ENCODE measurements at regions not wholly inside any gene's neighbourhood (a gene's known extent, or its start where the extent isn't known, plus 50 kb on each side); places are given as distances from the start of the nearest gene placed in this dataset.

- no peak overlapping the region for H3K27ac ChIP-seq (replicated peaks)
- H3K4me3 ChIP-seq (replicated peaks; ENCODE audit: insufficient read depth, low read length), result no peak overlapping the region
- no peaks in the 10 kb centered on the region for H3K27me3 ChIP-seq (ENCODE audit: insufficient read depth, poor library complexity, severe bottlenecking)
- no peak for DNase-seq (ENCODE audit: low read depth in 1 of 2, low spot score in 1 of 2)
- no peak for TF ChIP-seq GABPA (IDR thresholded peaks at IDR 0.05; ENCODE audit: low read depth)
- TF ChIP-seq SPI1 (IDR thresholded peaks at IDR 0.05; ENCODE audit: borderline replicate concordance, low read depth), result no peak
- no peak for TF ChIP-seq REST (IDR thresholded peaks at IDR 0.05; ENCODE audit: insufficient replicate concordance, low read depth)
Measured at GRCh38 chr2:18903750-18904149, 314.4 kb upstream of the NT5C1B start.

- no peak overlapping the region for H3K27ac ChIP-seq (replicated peaks)
- no peak for DNase-seq (ENCODE audit: low read depth in 1 of 2, low spot score in 1 of 2)
- no peaks in the 10 kb centered on the region for H3K27me3 ChIP-seq (ENCODE audit: insufficient read depth, poor library complexity, severe bottlenecking)
- TF ChIP-seq SPI1 (IDR thresholded peaks at IDR 0.05; ENCODE audit: borderline replicate concordance, low read depth) (no peak), POLR2AphosphoS5 (IDR thresholded peaks at IDR 0.05; ENCODE audit: low read depth) (no peak), CTCF (IDR thresholded peaks at IDR 0.05; ENCODE audit: insufficient read depth, low read length) (no peak), REST (IDR thresholded peaks at IDR 0.05; ENCODE audit: insufficient replicate concordance, low read depth) (no peak), GABPA (IDR thresholded peaks at IDR 0.05; ENCODE audit: low read depth) (no peak)
- no peak overlapping the region for H3K4me3 ChIP-seq (replicated peaks; ENCODE audit: insufficient read depth, low read length)
Measured at GRCh38 chr2:18901242-18901641, 311.9 kb upstream of the NT5C1B start.

DNA sequence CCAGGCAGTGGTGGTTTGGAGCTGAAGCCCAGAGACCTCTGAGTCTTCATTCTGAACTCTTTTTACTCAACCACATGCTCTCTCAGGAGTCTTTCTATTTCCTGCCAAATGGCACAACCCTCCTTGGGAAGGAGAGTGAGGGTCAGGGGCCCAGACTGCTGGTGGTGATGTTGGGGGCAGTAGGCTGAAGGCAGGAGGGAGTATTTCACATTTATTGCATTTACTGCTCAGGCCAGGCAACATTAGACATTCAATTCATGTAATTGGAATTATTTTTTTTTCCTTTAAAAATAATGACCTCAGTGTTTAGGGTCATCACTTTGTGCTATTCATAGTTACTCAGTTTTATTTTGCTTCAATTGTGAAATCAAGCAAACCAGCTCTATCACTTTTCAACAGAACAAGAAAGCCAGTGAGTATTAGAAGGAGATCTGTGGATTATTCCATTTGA is 311.3 kb upstream of the NT5C1B start:
- H3K27me3 ChIP-seq (ENCODE audit: insufficient read depth, poor library complexity, severe bottlenecking), result no peaks in the 10 kb centered on the region
- TF ChIP-seq GABPA (IDR thresholded peaks at IDR 0.05; ENCODE audit: low read depth) (no peak), REST (IDR thresholded peaks at IDR 0.05; ENCODE audit: insufficient replicate concordance, low read depth) (no peak), SPI1 (IDR thresholded peaks at IDR 0.05; ENCODE audit: borderline replicate concordance, low read depth) (no peak), CTCF (IDR thresholded peaks at IDR 0.05; ENCODE audit: insufficient read depth, low read length) (no peak), POLR2AphosphoS5 (IDR thresholded peaks at IDR 0.05; ENCODE audit: low read depth) (no peak)
- no peak overlapping the region for H3K27ac ChIP-seq (replicated peaks)
- no peak for DNase-seq (ENCODE audit: low read depth in 1 of 2, low spot score in 1 of 2)
- no peak overlapping the region for H3K4me3 ChIP-seq (replicated peaks; ENCODE audit: insufficient read depth, low read length)
